PC-9 (cell line): ENCODE measurements at regions not wholly inside any gene's neighbourhood (a gene's known extent, or its start where the extent isn't known, plus 50 kb on each side); places are given as distances from the start of the nearest gene placed in this dataset.
"Not testable (repeated sequence)": the region's sequence is repeated elsewhere in the genome, so short reads cannot be mapped to it uniquely, and the experiment has no call there.

Experiments used
- BruUV-seq: library from RNA; stranded (reverse); fragments of 400-500 nt; replicated peaks from 2 replicates; lab custom pipeline; 2021; lab: Mats Ljungman, UMichigan
- CTCF ChIA-PET: fragments of 300-600 bp; sonication (Branson Sonifier 250); formaldehyde crosslinking; loops from one replicate; lab custom pipeline; 2022; ENCODE audit warnings: antibody characterized with exemption; lab: Charles Lee
- POLR2A ChIA-PET: fragments of 300-600 bp; sonication (Branson Sonifier 250); formaldehyde crosslinking; loops from one replicate; lab custom pipeline; 2022; ENCODE audit warnings: antibody characterized with exemption; ENCODE audit not compliant: unreplicated experiment; lab: Charles Lee
- DNase-seq, 2 experiments: peaks; one replicate each; pipeline versions ENCODE4 v3.0.0 to v3.0.0-alpha.2; 2015 to 2022; ENCODE audit warnings: mixed read lengths in 1 of 2
- H2AFZ ChIP-seq: fragments of 200-600 bp; sonication (generic); 2 replicates; pipeline ENCODE4 v1.8.1; 2017; ENCODE audit warnings: antibody characterized with exemption
- H3F3A ChIP-seq: fragments of 200-600 bp; sonication (generic); 2 replicates; pipeline ENCODE4 v1.8.1; 2017; ENCODE audit warnings: antibody characterized with exemption, mild to moderate bottlenecking, low read depth; ENCODE audit not compliant: insufficient read depth
- H3K27ac ChIP-seq: fragments of 200-600 bp; sonication (generic); 2 replicates; pipeline ENCODE4 v1.6.1; 2016; ENCODE audit warnings: mixed run types
- H3K27me3 ChIP-seq: fragments of 200-600 bp; sonication (generic); 2 replicates; pipeline ENCODE4 v1.6.1; 2016; ENCODE audit warnings: low read depth, mixed run types; ENCODE audit not compliant: insufficient read depth
- H3K36me3 ChIP-seq: fragments of 200-600 bp; sonication (generic); 2 replicates; pipeline ENCODE4 v1.6.1; 2016; ENCODE audit warnings: low read depth, mixed run types
- H3K4me1 ChIP-seq: fragments of 200-600 bp; sonication (generic); replicated peaks from 2 replicates; pipeline ENCODE4 v1.6.1; 2016; ENCODE audit warnings: mixed run types; ENCODE audit not compliant: insufficient read depth
- H3K4me2 ChIP-seq: fragments of 200-600 bp; sonication (generic); 2 replicates; pipeline ENCODE4 v1.6.1; 2017; ENCODE audit warnings: mixed run types
- H3K4me3 ChIP-seq: fragments of 200-600 bp; sonication (generic); 2 replicates; pipeline ENCODE4 v1.6.1; 2016; ENCODE audit warnings: mixed run types
- H3K79me2 ChIP-seq: fragments of 200-600 bp; sonication (generic); 2 replicates; pipeline ENCODE4 v1.6.1; 2017; ENCODE audit warnings: low read depth, mixed run types
- H3K9me2 ChIP-seq: fragments of 200-600 bp; sonication (generic); 2 replicates; pipeline ENCODE4 v1.8.1; 2017; ENCODE audit warnings: mild to moderate bottlenecking; ENCODE audit not compliant: insufficient read depth
- H3K9me3 ChIP-seq: fragments of 200-600 bp; sonication (generic); 2 replicates; pipeline ENCODE4 v1.8.1; 2016; ENCODE audit warnings: low read depth; ENCODE audit not compliant: insufficient read depth
- H4K20me1 ChIP-seq: fragments of 200-600 bp; sonication (generic); 2 replicates; pipeline ENCODE4 v1.8.1; 2017; ENCODE audit not compliant: insufficient read depth
- CTCF ChIP-seq: fragments of 200-600 bp; sonication (generic); conservative IDR thresholded peaks from 2 replicates; pipeline ENCODE4 v1.6.1; 2017; ENCODE audit warnings: mixed run types, antibody characterized with exemption, mild to moderate bottlenecking, moderate library complexity
- EZH2 ChIP-seq: fragments of 200-600 bp; sonication (generic); IDR thresholded peaks from 2 replicates; pipeline ENCODE4 v1.8.0; 2017; ENCODE audit warnings: antibody characterized with exemption, low read depth
- intact Hi-C: fragments of 100-400 bp; cut with micrococcal nuclease; formaldehyde crosslinking; loops from one replicate; pipeline ENCODE4 v1.10.0; 2022; ENCODE audit not compliant: unreplicated experiment

GRCh38 chr1:212173567-212173966 is 111.6 kb upstream of the PPP2R5A start:
- H3K4me2 ChIP-seq: no peak overlapping the region
- TF ChIP-seq EZH2 (no peak), CTCF (no peak)
- DNase-seq: no peak
- BruUV-seq: no TSS peak
- H3K4me1 ChIP-seq: no peaks in the 10 kb centered on the region
- H3F3A ChIP-seq: no peaks in the 10 kb centered on the region
- no peaks in the 10 kb centered on the region for H3K9me3 ChIP-seq
- POLR2A ChIA-PET: no interaction called here
- no peak overlapping the region for H2AFZ ChIP-seq
- no peaks in the 10 kb centered on the region for H3K36me3 ChIP-seq
- no peaks in the 10 kb centered on the region for H4K20me1 ChIP-seq
- H3K79me2 ChIP-seq: no peaks in the 10 kb centered on the region
- no peaks in the 10 kb centered on the region for H3K27me3 ChIP-seq
- CTCF ChIA-PET: no interaction called here
- intact Hi-C loops: no loop called here
- H3K9me2 ChIP-seq: no peaks in the 10 kb centered on the region
- no peak overlapping the region for H3K4me3 ChIP-seq
- H3K27ac ChIP-seq: no peak overlapping the region

- DNase-seq, H3K27me3 ChIP-seq, H3K27ac ChIP-seq, H3K4me3 ChIP-seq, POLR2A ChIA-PET, CTCF ChIA-PET, H4K20me1 ChIP-seq, H3K9me2 ChIP-seq, H3K36me3 ChIP-seq, H3K9me3 ChIP-seq, H3K79me2 ChIP-seq, H3K4me1 ChIP-seq, H2AFZ ChIP-seq, intact Hi-C loops, H3K4me2 ChIP-seq, BruUV-seq, H3F3A ChIP-seq: not testable (repeated sequence)
Measured at GRCh38 chr1:212174295-212174694, 110.9 kb upstream of the PPP2R5A start.

GRCh38 chr1:212177542-212177941 is 107.7 kb upstream of the PPP2R5A start:
- no TSS peak for BruUV-seq
- H4K20me1 ChIP-seq: no peaks in the 10 kb centered on the region
- H3K27me3 ChIP-seq: no peaks in the 10 kb centered on the region
- ChIA-PET CTCF (no interaction called here), POLR2A (no interaction called here)
- no peak overlapping the region for H3K27ac ChIP-seq
- H2AFZ ChIP-seq: no peak overlapping the region
- TF ChIP-seq CTCF: no peak
- TF ChIP-seq EZH2: no peak
- H3K4me3 ChIP-seq: no peak overlapping the region
- no peaks in the 10 kb centered on the region for H3K9me3 ChIP-seq
- no peaks in the 10 kb centered on the region; the same call in 1 of the 2 replicates for H3F3A ChIP-seq
- no peaks in the 10 kb centered on the region for H3K79me2 ChIP-seq
- DNase-seq: no peak
- H3K9me2 ChIP-seq: no peaks in the 10 kb centered on the region
- no peak overlapping the region for H3K4me2 ChIP-seq
- H3K4me1 ChIP-seq: peaks cover 4% of the 10 kb centered on the region; the same call in 1 of the 2 replicates
- H3K36me3 ChIP-seq: no peaks in the 10 kb centered on the region
- intact Hi-C loops: no loop called here

- Histone ChIP-seq H3K4me2 (no peak overlapping the region), H3K9me3 (no peaks in the 10 kb centered on the region), H3K4me3 (no peak overlapping the region), H2AFZ (no peak overlapping the region), H3K27ac (no peak overlapping the region), H3K9me2 (no peaks in the 10 kb centered on the region), H3K79me2 (no peaks in the 10 kb centered on the region), H4K20me1 (no peaks in the 10 kb centered on the region), H3F3A (no peaks in the 10 kb centered on the region; the same call in 1 of the 2 replicates), H3K36me3 (no peaks in the 10 kb centered on the region), H3K27me3 (no peaks in the 10 kb centered on the region), H3K4me1 (peaks cover 4% of the 10 kb centered on the region; the same call in 1 of the 2 replicates)
- intact Hi-C loops: no loop called here
- DNase-seq: no peak
- no peak for TF ChIP-seq EZH2
- TF ChIP-seq CTCF: no peak
- ChIA-PET CTCF (no interaction called here), POLR2A (no interaction called here)
- BruUV-seq: no TSS peak
Measured at GRCh38 chr1:212178851-212179250, 106.4 kb upstream of the PPP2R5A start.
